Lower leg skin (tissue), 3 donors: ENCODE measurements at regions not wholly inside any gene's neighbourhood (a gene's known extent, or its start where the extent isn't known, plus 50 kb on each side); places are given as distances from the start of the nearest gene placed in this dataset.
"Not testable (repeated sequence)": the region's sequence is repeated elsewhere in the genome, so short reads cannot be mapped to it uniquely, and the experiment has no call there.

ENCODE experiments used
- CTCF ChIP-seq, 3 donors: fragments of 450-650 bp; IDR thresholded peaks; one replicate each; pipeline ENCODE4 v1.5.1; 2016; ENCODE audit warnings: antibody characterized with exemption in 3 of 3, mild to moderate bottlenecking in 3 of 3, moderate library complexity in 2 of 3
- POLR2A ChIP-seq, 2 donors: fragments of 450-650 bp; IDR thresholded peaks; one replicate each; pipeline ENCODE4 v1.6.1; 2016 to 2017; ENCODE audit warnings: antibody characterized with exemption in 2 of 2, mild to moderate bottlenecking in 1 of 2, moderate library complexity in 1 of 2

- not testable (repeated sequence) for TF ChIP-seq CTCF, POLR2A (IDR thresholded peaks at IDR 0.05)
These were observed 448.0 kb downstream of the TMEM232 start for GRCh38 chr5:110278449-110278848.
